ENCODE measurements at regions not wholly inside any gene's neighbourhood (a gene's known extent, or its start where the extent isn't known, plus 50 kb on each side); places are given as distances from the start of the nearest gene placed in this dataset.

DNA sequence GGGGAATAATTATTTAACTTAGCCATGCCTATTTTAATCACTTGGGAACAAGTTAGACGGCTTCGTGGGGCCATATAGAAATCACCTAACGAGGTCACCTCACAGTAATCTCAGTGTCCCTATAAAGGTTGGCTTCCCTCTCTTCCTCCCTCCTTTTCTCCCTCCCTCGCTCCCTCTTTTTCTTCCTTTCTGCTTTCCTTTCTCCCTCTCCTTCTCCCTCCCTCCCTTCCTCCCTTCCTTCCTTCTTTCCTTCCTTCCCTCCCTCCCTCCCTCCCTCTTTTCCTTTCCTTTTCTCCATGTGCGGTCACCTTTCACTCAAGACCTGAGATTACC lies 206.1 kb upstream of the DPH6 start:
- ChIA-PET POLR2A (no interaction called here), CTCF (interaction anchor here (0.9 to 2.0 kb wide), 8 partner anchors 9 to 463 kb away, joined by 3 to 13 read pairs (median 6); no protein-coding TSS in a partner anchor)
- no peak overlapping the region for H3K4me3 ChIP-seq (ENCODE audit: low read depth, low read length)

DNA sequence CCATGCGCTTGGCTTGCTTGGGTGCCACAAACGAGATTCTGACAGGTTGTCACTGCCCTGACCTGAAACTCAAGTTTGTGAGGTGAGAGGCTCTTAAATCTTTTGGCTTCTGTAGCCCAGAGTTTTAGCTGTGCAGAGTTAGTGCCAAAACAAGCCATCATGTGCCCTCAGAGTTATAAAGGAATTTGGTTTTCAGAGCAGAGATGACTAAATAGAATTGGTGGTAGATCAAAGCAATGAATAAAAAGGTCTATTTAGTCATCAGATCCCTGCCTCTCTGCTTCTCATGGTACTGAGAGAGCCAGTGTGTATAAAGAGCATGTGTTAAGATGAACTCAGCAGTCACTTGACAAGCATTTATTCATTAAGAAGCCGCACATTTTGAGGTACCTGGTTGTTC lies 207.5 kb upstream of the DPH6 start:
- Histone ChIP-seq H3K4me1 (ENCODE audit: control insufficient read depth, insufficient read depth, low read length) (peaks cover 25% of the 10 kb centered on the region), H3K4me3 (ENCODE audit: low read depth, low read length) (no peak overlapping the region), H3K36me3 (ENCODE audit: control insufficient read depth in 2 of 2, insufficient read depth in 1 of 2, low read length in 2 of 2) (no peaks in the 10 kb centered on the region), H3K27ac (ENCODE audit: extremely low read depth, low read depth, low read length) (no peak overlapping the region), H3K9me3 (ENCODE audit: control insufficient read depth, insufficient read depth, low read depth, low read length) (no peaks in the 10 kb centered on the region)
- ChIA-PET CTCF (interaction anchor here (0.6 kb wide), 1 partner anchor 230 kb away, joined by 3 read pairs; no protein-coding TSS in a partner anchor), POLR2A (no interaction called here)
- TF ChIP-seq, protein P1, sequence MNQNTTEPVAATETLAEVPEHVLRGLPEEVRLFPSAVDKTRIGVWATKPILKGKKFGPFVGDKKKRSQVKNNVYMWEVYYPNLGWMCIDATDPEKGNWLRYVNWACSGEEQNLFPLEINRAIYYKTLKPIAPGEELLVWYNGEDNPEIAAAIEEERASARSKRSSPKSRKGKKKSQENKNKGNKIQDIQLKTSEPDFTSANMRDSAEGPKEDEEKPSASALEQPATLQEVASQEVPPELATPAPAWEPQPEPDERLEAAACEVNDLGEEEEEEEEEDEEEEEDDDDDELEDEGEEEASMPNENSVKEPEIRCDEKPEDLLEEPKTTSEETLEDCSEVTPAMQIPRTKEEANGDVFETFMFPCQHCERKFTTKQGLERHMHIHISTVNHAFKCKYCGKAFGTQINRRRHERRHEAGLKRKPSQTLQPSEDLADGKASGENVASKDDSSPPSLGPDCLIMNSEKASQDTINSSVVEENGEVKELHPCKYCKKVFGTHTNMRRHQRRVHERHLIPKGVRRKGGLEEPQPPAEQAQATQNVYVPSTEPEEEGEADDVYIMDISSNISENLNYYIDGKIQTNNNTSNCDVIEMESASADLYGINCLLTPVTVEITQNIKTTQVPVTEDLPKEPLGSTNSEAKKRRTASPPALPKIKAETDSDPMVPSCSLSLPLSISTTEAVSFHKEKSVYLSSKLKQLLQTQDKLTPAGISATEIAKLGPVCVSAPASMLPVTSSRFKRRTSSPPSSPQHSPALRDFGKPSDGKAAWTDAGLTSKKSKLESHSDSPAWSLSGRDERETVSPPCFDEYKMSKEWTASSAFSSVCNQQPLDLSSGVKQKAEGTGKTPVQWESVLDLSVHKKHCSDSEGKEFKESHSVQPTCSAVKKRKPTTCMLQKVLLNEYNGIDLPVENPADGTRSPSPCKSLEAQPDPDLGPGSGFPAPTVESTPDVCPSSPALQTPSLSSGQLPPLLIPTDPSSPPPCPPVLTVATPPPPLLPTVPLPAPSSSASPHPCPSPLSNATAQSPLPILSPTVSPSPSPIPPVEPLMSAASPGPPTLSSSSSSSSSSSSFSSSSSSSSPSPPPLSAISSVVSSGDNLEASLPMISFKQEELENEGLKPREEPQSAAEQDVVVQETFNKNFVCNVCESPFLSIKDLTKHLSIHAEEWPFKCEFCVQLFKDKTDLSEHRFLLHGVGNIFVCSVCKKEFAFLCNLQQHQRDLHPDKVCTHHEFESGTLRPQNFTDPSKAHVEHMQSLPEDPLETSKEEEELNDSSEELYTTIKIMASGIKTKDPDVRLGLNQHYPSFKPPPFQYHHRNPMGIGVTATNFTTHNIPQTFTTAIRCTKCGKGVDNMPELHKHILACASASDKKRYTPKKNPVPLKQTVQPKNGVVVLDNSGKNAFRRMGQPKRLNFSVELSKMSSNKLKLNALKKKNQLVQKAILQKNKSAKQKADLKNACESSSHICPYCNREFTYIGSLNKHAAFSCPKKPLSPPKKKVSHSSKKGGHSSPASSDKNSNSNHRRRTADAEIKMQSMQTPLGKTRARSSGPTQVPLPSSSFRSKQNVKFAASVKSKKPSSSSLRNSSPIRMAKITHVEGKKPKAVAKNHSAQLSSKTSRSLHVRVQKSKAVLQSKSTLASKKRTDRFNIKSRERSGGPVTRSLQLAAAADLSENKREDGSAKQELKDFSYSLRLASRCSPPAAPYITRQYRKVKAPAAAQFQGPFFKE (tag by site-specific recombination; IDR thresholded peaks at IDR 0.05; ENCODE audit: borderline replicate concordance): no peak

More for the DNA sequence above, 206.1 kb upstream of the DPH6 start:
- TF ChIP-seq ZNF366 (tag by site-specific recombination; conservative IDR thresholded peaks at IDR 0.05) (peak; percentile 69), ZNF133 (tag by site-specific recombination; IDR thresholded peaks at IDR 0.05) (no peak)
- no peak overlapping the region for H3K27ac ChIP-seq (ENCODE audit: extremely low read depth, low read depth, low read length)
- H3K36me3 ChIP-seq (ENCODE audit: control insufficient read depth in 2 of 2, insufficient read depth in 1 of 2, low read length in 2 of 2): no peaks in the 10 kb centered on the region
- H3K9me3 ChIP-seq (ENCODE audit: control insufficient read depth, insufficient read depth, low read depth, low read length): no peaks in the 10 kb centered on the region
- peaks cover 13% of the 10 kb centered on the region for H3K4me1 ChIP-seq (ENCODE audit: control insufficient read depth, insufficient read depth, low read length)

DNA sequence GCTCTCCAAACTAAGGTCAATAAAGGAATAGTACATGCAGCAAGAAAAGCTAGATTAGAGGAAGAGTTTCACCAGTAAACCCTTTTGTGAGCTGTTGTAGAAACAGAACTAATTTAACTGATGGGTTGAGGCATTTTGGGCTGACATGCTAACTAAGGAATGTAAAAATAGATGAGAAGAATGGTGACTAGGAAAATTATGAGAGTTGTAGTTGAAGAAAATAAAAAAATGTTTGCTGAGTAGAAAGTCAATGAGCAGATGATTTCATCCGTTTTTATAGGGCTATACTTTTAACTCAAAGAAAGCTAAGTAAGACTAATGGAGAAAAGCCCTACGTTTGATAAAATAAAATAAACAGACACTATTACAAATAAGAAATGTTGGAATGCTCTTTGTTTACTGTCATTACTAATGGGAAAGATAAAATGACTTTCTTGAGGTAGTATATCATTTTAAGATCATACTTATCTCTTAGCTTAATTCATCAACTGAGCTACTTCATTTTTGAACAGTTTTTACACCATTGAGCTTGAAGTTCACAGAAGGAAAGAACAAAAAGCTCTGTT lies 209.4 kb upstream of the DPH6 start:
- CTCF ChIA-PET: no interaction called here
- POLR2A ChIA-PET: no interaction called here
- TF ChIP-seq ZNF658 (tag by site-specific recombination; IDR thresholded peaks at IDR 0.05) (no peak), ZNF664 (tag by site-specific recombination; IDR thresholded peaks at IDR 0.05) (peak; percentile 65; the same call in 1 of the 2 replicates), ZNF133 (tag by site-specific recombination; IDR thresholded peaks at IDR 0.05) (no peak), ZNF423 (tag by site-specific recombination; IDR thresholded peaks at IDR 0.05) (no peak), PRDM1 (tag by site-specific recombination; IDR thresholded peaks at IDR 0.05) (no peak), ZEB2 (tag by site-specific recombination; IDR thresholded peaks at IDR 0.05) (0 out of 2 replicates have a peak, but pooled peaks have one; percentile 30), ZNF157 (tag by site-specific recombination; IDR thresholded peaks at IDR 0.05) (no peak), ZNF629 (tag by site-specific recombination; IDR thresholded peaks at IDR 0.05) (no peak), ZNF132 (tag by site-specific recombination; IDR thresholded peaks at IDR 0.05; ENCODE audit: borderline replicate concordance) (no peak), ZNF501 (tag by site-specific recombination; IDR thresholded peaks at IDR 0.05) (no peak), OSR2 (tag by site-specific recombination; IDR thresholded peaks at IDR 0.05) (peak; percentile 39; the same call in 1 of the 2 replicates), BCL11A (tag by site-specific recombination; IDR thresholded peaks at IDR 0.05; ENCODE audit: low read depth) (peak; percentile 81; the same call in 1 of the 2 replicates), KLF7 (tag by site-specific recombination; IDR thresholded peaks at IDR 0.05; ENCODE audit: borderline replicate concordance) (no peak), ZNF571 (tag by site-specific recombination; IDR thresholded peaks at IDR 0.05) (no peak), ZNF558 (tag by site-specific recombination; IDR thresholded peaks at IDR 0.05) (no peak), ZNF350 (tag by site-specific recombination; IDR thresholded peaks at IDR 0.05) (no peak)
- TF ChIP-seq, protein P2, sequence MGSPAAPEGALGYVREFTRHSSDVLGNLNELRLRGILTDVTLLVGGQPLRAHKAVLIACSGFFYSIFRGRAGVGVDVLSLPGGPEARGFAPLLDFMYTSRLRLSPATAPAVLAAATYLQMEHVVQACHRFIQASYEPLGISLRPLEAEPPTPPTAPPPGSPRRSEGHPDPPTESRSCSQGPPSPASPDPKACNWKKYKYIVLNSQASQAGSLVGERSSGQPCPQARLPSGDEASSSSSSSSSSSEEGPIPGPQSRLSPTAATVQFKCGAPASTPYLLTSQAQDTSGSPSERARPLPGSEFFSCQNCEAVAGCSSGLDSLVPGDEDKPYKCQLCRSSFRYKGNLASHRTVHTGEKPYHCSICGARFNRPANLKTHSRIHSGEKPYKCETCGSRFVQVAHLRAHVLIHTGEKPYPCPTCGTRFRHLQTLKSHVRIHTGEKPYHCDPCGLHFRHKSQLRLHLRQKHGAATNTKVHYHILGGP (tag by site-specific recombination; IDR thresholded peaks at IDR 0.05): peak; percentile 38; the same call in 1 of the 2 replicates
- TF ChIP-seq, protein P3, sequence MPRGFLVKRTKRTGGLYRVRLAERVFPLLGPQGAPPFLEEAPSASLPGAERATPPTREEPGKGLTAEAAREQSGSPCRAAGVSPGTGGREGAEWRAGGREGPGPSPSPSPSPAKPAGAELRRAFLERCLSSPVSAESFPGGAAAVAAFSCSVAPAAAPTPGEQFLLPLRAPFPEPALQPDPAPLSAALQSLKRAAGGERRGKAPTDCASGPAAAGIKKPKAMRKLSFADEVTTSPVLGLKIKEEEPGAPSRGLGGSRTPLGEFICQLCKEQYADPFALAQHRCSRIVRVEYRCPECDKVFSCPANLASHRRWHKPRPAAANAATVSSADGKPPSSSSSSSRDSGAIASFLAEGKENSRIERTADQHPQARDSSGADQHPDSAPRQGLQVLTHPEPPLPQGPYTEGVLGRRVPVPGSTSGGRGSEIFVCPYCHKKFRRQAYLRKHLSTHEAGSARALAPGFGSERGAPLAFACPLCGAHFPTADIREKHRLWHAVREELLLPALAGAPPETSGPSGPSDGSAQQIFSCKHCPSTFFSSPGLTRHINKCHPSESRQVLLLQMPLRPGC (tag by site-specific recombination; IDR thresholded peaks at IDR 0.05): no peak
- TF ChIP-seq, protein P4, sequence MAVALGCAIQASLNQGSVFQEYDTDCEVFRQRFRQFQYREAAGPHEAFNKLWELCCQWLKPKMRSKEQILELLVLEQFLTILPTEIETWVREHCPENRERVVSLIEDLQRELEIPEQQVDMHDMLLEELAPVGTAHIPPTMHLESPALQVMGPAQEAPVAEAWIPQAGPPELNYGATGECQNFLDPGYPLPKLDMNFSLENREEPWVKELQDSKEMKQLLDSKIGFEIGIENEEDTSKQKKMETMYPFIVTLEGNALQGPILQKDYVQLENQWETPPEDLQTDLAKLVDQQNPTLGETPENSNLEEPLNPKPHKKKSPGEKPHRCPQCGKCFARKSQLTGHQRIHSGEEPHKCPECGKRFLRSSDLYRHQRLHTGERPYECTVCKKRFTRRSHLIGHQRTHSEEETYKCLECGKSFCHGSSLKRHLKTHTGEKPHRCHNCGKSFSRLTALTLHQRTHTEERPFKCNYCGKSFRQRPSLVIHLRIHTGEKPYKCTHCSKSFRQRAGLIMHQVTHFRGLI (tag by site-specific recombination; IDR thresholded peaks at IDR 0.05): no peak

More for the DNA sequence above, 209.4 kb upstream of the DPH6 start:
- Histone ChIP-seq H3K36me3 (ENCODE audit: control insufficient read depth in 2 of 2, insufficient read depth in 1 of 2, low read length in 2 of 2) (no peaks in the 10 kb centered on the region), H3K27ac (ENCODE audit: extremely low read depth, low read depth, low read length) (peak overlapping the region; percentile 25; the same call in 1 of the 2 replicates), H3K4me3 (ENCODE audit: low read depth, low read length) (no peak overlapping the region), H3K9me3 (ENCODE audit: control insufficient read depth, insufficient read depth, low read depth, low read length) (no peaks in the 10 kb centered on the region), H3K4me1 (ENCODE audit: control insufficient read depth, insufficient read depth, low read length) (peaks cover 26% of the 10 kb centered on the region)

Data from HEK293 (cell line).